ENCODE measurements at regions not wholly inside any gene's neighbourhood (a gene's known extent, or its start where the extent isn't known, plus 50 kb on each side); places are given as distances from the start of the nearest gene placed in this dataset.

DNA sequence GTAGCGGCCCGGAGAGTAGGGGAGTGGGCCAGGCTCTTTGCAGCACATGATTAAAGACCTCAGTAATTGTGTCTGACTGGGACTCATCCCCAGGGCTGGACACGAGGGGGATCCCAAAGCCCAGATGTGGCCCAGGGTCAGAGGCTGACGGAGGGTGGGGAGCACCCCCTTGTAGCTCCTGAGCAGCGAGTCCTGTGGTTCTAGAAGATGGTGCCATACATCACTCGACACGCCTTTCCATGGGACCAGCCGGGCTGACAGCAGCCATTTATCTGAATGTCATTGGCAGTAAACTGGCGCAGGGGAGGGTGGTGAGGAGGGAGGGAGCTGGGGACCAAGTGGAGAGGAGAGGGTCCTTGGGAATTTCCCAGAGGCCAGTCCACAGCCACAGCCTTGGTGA, 65.1 kb upstream of the FAM222A start:
- no peak for ATAC-seq
- no peak for DNase-seq

DNA sequence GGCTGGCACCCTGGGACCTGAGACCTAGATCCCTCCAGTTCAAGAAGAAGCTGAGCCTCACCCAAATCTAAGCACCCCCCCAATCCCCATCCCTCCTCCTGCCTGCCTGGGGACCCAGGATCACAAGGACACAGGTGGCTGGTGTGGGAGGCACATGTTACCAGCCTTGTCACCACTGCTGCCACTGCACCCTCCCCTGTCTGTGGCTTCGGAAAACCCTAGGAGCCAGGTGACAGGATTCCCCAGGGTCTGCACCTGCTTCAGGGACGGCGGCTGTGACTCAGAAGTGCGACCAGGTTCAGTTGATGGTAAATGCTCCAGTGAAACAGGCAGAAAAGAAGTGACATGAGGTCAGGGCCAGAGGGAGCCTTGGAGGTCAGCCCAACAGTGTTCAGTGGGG, 62.8 kb upstream of the FAM222A start:
- H3K27me3 ChIP-seq: peaks cover 0 to 22% (median 9%) of the 10 kb centered on the region in 7 donors
- DNase-seq (no peak), ATAC-seq (no peak)
- H3K27ac ChIP-seq: no peak overlapping the region
- no peak overlapping the region for H3K4me3 ChIP-seq
- WGBS, 2 donors: 79 to 93% methylated on average over 4 of the region's 4 CpGs
- H3K36me3 ChIP-seq: no peaks in the 10 kb centered on the region
- intact Hi-C loops (cut with DNase I): no loop called here
- TF ChIP-seq, protein P1, sequence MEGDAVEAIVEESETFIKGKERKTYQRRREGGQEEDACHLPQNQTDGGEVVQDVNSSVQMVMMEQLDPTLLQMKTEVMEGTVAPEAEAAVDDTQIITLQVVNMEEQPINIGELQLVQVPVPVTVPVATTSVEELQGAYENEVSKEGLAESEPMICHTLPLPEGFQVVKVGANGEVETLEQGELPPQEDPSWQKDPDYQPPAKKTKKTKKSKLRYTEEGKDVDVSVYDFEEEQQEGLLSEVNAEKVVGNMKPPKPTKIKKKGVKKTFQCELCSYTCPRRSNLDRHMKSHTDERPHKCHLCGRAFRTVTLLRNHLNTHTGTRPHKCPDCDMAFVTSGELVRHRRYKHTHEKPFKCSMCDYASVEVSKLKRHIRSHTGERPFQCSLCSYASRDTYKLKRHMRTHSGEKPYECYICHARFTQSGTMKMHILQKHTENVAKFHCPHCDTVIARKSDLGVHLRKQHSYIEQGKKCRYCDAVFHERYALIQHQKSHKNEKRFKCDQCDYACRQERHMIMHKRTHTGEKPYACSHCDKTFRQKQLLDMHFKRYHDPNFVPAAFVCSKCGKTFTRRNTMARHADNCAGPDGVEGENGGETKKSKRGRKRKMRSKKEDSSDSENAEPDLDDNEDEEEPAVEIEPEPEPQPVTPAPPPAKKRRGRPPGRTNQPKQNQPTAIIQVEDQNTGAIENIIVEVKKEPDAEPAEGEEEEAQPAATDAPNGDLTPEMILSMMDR (IDR thresholded peaks at IDR 0.05): no peak
- H3K4me1 ChIP-seq: peaks cover 0 to 17% (median 12%) of the 10 kb centered on the region in 9 donors
- no peaks in the 10 kb centered on the region for H3K9me3 ChIP-seq

More for the DNA sequence above, 65.1 kb upstream of the FAM222A start:
- Histone ChIP-seq H3K36me3 (no peaks in the 10 kb centered on the region), H3K27me3 (peaks cover 0 to 40% (median 20%) of the 10 kb centered on the region in 7 donors), H3K9me3 (no peaks in the 10 kb centered on the region), H3K27ac (no peak overlapping the region), H3K4me3 (no peak overlapping the region), H3K4me1 (peaks cover 0 to 2% (median under 1%) of the 10 kb centered on the region in 9 donors)
- WGBS, 2 donors: 66 to 73% methylated on average over 9 of the region's 9 CpGs
- TF ChIP-seq, protein P1 (IDR thresholded peaks at IDR 0.05): no peak
- intact Hi-C loops (cut with DNase I): no loop called here

DNA sequence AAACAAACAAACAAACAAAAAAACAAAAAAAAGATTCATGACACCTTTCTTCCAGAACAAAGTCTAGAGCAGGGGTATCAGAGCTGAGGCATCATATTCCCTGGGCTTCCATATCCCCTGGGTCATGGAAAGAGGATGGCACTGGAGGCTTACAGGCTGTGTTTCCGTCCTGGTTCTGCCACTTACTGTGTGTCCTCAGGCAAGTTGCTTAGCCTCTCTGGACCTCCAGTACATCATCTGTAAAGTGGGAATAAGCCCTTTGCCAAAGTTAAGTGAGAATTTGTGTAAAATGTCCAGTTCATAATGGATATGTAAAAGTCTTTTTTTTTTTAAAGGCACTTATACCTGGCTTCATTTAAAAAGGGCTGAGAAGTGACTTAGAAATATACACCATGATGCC, 62.0 kb upstream of the FAM222A start:
- H3K27ac ChIP-seq: no peak overlapping the region
- WGBS, 2 donors: 81 to 89% methylated on average over 1 of the region's 1 CpG
- no peak for ATAC-seq
- no peaks in the 10 kb centered on the region for H3K9me3 ChIP-seq
- H3K4me3 ChIP-seq: no peak overlapping the region
- peaks cover 0 to 16% (median 3%) of the 10 kb centered on the region in 7 donors for H3K27me3 ChIP-seq
- H3K36me3 ChIP-seq: no peaks in the 10 kb centered on the region
- TF ChIP-seq, protein P1 (IDR thresholded peaks at IDR 0.05): no peak
- intact Hi-C loops (cut with DNase I): no loop called here
- H3K4me1 ChIP-seq: peaks cover 0 to 17% (median 12%) of the 10 kb centered on the region in 9 donors
- DNase-seq: no peak

DNA sequence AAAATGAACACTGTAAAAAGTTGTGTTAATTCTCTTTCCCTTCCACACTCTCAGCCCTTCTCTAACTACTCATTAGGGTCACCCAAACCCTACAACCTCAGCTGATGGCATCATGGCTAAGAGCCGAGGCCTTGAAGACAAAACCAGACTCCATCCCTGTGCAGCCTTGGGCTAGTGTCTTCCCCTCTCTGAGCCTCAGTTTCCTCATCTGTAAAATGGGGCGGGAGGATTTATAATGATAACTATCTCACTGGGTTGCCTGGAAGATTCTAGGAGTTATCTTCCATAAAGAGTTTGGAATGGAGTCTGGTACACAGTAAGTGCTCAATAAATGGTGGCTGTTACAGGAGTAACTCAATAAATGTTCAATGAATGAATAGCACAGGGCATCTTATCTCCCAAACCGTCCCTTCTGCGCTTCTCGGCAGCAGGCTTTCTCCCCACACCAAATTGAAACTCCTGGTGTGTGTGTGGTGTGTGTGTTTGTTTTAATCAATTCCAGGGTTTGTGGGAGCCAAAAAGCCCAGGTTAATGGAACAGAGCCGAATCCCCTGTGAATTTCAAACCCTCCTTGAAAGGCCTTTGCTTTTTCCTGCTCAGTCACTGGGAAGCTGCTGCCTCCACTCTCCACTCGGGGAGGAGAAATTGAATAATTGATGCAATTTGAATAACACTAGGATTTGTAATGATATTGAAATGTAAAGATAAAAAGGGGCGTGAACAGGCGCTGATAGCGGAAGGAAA, 61.2 kb upstream of the FAM222A start:
- Histone ChIP-seq H3K27ac (no peak overlapping the region), H3K4me3 (no peak overlapping the region), H3K9me3 (no peaks in the 10 kb centered on the region), H3K36me3 (no peaks in the 10 kb centered on the region), H3K4me1 (peaks cover 0 to 17% (median 12%) of the 10 kb centered on the region in 9 donors), H3K27me3 (peaks cover 0 to 8% (median 0%) of the 10 kb centered on the region in 7 donors)
- ATAC-seq (no peak), DNase-seq (no peak)
- 80 to 83% methylated on average over 10 of the region's 10 CpGs for WGBS, 2 donors
- intact Hi-C loops (cut with DNase I): no loop called here
- TF ChIP-seq, protein P1 (IDR thresholded peaks at IDR 0.05): no peak

All from heart right ventricle (tissue), 16 donors.